ENCODE measurements at regions not wholly inside any gene's neighbourhood (a gene's known extent, or its start where the extent isn't known, plus 50 kb on each side); places are given as distances from the start of the nearest gene placed in this dataset.

GRCh38 chr16:85220964-85221731 lies 108.9 kb upstream of the CIBAR2 start:
- H3K9me2 ChIP-seq (replicated peaks; ENCODE audit: low read depth, low read length): no peaks in the 10 kb centered on the region
- no peaks in the 10 kb centered on the region for H3K27me3 ChIP-seq (ENCODE audit: insufficient read depth, low read length, poor library complexity, severe bottlenecking)
- H3K9me3 ChIP-seq (ENCODE audit: insufficient read depth, low read depth, low read length): no peaks in the 10 kb centered on the region
- H3K79me2 ChIP-seq (ENCODE audit: insufficient read depth, low read length): no peaks in the 10 kb centered on the region
- no peaks in the 10 kb centered on the region for H4K20me1 ChIP-seq (ENCODE audit: insufficient read depth, low read length, poor library complexity, severe bottlenecking)
- no peaks in the 10 kb centered on the region for H3K36me3 ChIP-seq (ENCODE audit: insufficient read depth, low read length)
- H3K4me2 ChIP-seq (ENCODE audit: low read depth, low read length, poor library complexity, severe bottlenecking): no peak overlapping the region
- no peak for TF ChIP-seq EZH2phosphoT487 (IDR thresholded peaks at IDR 0.05; ENCODE audit: borderline replicate concordance)
- TF ChIP-seq, protein P1, sequence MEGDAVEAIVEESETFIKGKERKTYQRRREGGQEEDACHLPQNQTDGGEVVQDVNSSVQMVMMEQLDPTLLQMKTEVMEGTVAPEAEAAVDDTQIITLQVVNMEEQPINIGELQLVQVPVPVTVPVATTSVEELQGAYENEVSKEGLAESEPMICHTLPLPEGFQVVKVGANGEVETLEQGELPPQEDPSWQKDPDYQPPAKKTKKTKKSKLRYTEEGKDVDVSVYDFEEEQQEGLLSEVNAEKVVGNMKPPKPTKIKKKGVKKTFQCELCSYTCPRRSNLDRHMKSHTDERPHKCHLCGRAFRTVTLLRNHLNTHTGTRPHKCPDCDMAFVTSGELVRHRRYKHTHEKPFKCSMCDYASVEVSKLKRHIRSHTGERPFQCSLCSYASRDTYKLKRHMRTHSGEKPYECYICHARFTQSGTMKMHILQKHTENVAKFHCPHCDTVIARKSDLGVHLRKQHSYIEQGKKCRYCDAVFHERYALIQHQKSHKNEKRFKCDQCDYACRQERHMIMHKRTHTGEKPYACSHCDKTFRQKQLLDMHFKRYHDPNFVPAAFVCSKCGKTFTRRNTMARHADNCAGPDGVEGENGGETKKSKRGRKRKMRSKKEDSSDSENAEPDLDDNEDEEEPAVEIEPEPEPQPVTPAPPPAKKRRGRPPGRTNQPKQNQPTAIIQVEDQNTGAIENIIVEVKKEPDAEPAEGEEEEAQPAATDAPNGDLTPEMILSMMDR (conservative IDR thresholded peaks at IDR 0.05; ENCODE audit: low read length): no peak
- H3F3A ChIP-seq (ENCODE audit: low read depth): no peaks in the 10 kb centered on the region
- H3K4me3 ChIP-seq (ENCODE audit: low read length, poor library complexity, severe bottlenecking): no peak overlapping the region
- H3K4me1 ChIP-seq (ENCODE audit: insufficient read depth, low read length, poor library complexity, severe bottlenecking): no peaks in the 10 kb centered on the region
- H2AFZ ChIP-seq (ENCODE audit: low read length): no peak overlapping the region
- H3K9ac ChIP-seq (ENCODE audit: low read depth, low read length, poor library complexity, severe bottlenecking): no peak overlapping the region

DNA sequence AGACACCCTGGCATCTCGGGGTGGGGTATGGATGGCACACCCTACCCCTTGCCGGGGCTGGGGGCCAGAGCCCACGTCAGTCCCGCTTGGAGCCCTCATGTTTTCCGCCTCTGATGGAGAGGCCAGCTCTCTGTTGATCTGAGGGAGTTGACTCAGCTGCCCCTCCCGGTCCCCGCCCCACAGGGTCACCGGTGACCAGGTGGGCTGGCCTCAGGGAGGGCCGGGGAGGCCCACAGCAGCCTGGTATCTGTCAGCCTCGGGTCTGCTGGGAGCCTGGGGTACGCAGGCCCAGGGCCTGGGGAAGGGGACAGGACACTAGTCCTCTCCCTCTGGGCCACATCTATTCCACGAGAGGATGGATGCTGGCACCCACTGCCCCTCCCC lies 109.5 kb upstream of the CIBAR2 start:
- Histone ChIP-seq H3K4me2 (ENCODE audit: low read depth, low read length, poor library complexity, severe bottlenecking) (no peak overlapping the region), H3K4me3 (ENCODE audit: low read length, poor library complexity, severe bottlenecking) (no peak overlapping the region), H4K20me1 (ENCODE audit: insufficient read depth, low read length, poor library complexity, severe bottlenecking) (no peaks in the 10 kb centered on the region), H2AFZ (ENCODE audit: low read length) (no peak overlapping the region), H3K36me3 (ENCODE audit: insufficient read depth, low read length) (no peaks in the 10 kb centered on the region), H3K9ac (ENCODE audit: low read depth, low read length, poor library complexity, severe bottlenecking) (no peak overlapping the region), H3K9me2 (replicated peaks; ENCODE audit: low read depth, low read length) (no peaks in the 10 kb centered on the region), H3K79me2 (ENCODE audit: insufficient read depth, low read length) (no peaks in the 10 kb centered on the region), H3K9me3 (ENCODE audit: insufficient read depth, low read depth, low read length) (no peaks in the 10 kb centered on the region), H3K4me1 (ENCODE audit: insufficient read depth, low read length, poor library complexity, severe bottlenecking) (no peaks in the 10 kb centered on the region), H3F3A (ENCODE audit: low read depth) (no peaks in the 10 kb centered on the region), H3K27me3 (ENCODE audit: insufficient read depth, low read length, poor library complexity, severe bottlenecking) (no peaks in the 10 kb centered on the region)
- TF ChIP-seq, protein P1 (conservative IDR thresholded peaks at IDR 0.05; ENCODE audit: low read length): no peak
- TF ChIP-seq EZH2phosphoT487 (IDR thresholded peaks at IDR 0.05; ENCODE audit: borderline replicate concordance): no peak

- Histone ChIP-seq H3K9me2 (replicated peaks; ENCODE audit: low read depth, low read length) (no peaks in the 10 kb centered on the region), H3F3A (ENCODE audit: low read depth) (no peaks in the 10 kb centered on the region), H3K27me3 (ENCODE audit: insufficient read depth, low read length, poor library complexity, severe bottlenecking) (no peaks in the 10 kb centered on the region), H4K20me1 (ENCODE audit: insufficient read depth, low read length, poor library complexity, severe bottlenecking) (no peaks in the 10 kb centered on the region), H3K4me3 (ENCODE audit: low read length, poor library complexity, severe bottlenecking) (no peak overlapping the region), H3K4me1 (ENCODE audit: insufficient read depth, low read length, poor library complexity, severe bottlenecking) (peaks cover 4% of the 10 kb centered on the region), H2AFZ (ENCODE audit: low read length) (no peak overlapping the region), H3K9ac (ENCODE audit: low read depth, low read length, poor library complexity, severe bottlenecking) (no peak overlapping the region), H3K9me3 (ENCODE audit: insufficient read depth, low read depth, low read length) (no peaks in the 10 kb centered on the region), H3K4me2 (ENCODE audit: low read depth, low read length, poor library complexity, severe bottlenecking) (no peak overlapping the region), H3K36me3 (ENCODE audit: insufficient read depth, low read length) (no peaks in the 10 kb centered on the region), H3K79me2 (ENCODE audit: insufficient read depth, low read length) (no peaks in the 10 kb centered on the region)
- no peak for TF ChIP-seq EZH2phosphoT487 (IDR thresholded peaks at IDR 0.05; ENCODE audit: borderline replicate concordance)
- TF ChIP-seq, protein P1 (conservative IDR thresholded peaks at IDR 0.05; ENCODE audit: low read length): no peak
Observed at GRCh38 chr16:85222155-85222863, 110.0 kb upstream of the CIBAR2 start.

Data from Loucy (cell line).